ENCODE measurements at regions not wholly inside any gene's neighbourhood (a gene's known extent, or its start where the extent isn't known, plus 50 kb on each side); places are given as distances from the start of the nearest gene placed in this dataset.

- TF ChIP-seq ISL1 (CRISPR knock-in tag; IDR thresholded peaks at IDR 0.05) (no peak), GLIS3 (CRISPR knock-in tag; IDR thresholded peaks at IDR 0.05) (no peak), PPARA (CRISPR knock-in tag; IDR thresholded peaks at IDR 0.05; ENCODE audit: borderline replicate concordance) (no peak), TOX (CRISPR knock-in tag; IDR thresholded peaks at IDR 0.05; ENCODE audit: borderline replicate concordance) (no peak), CSRNP3 (CRISPR knock-in tag; IDR thresholded peaks at IDR 0.05) (no peak), ZNF70 (CRISPR knock-in tag; IDR thresholded peaks at IDR 0.05) (no peak), ZFP30 (CRISPR knock-in tag; IDR thresholded peaks at IDR 0.05) (no peak), TSHZ2 (CRISPR knock-in tag; IDR thresholded peaks at IDR 0.05) (no peak)
- TF ChIP-seq, protein P1, sequence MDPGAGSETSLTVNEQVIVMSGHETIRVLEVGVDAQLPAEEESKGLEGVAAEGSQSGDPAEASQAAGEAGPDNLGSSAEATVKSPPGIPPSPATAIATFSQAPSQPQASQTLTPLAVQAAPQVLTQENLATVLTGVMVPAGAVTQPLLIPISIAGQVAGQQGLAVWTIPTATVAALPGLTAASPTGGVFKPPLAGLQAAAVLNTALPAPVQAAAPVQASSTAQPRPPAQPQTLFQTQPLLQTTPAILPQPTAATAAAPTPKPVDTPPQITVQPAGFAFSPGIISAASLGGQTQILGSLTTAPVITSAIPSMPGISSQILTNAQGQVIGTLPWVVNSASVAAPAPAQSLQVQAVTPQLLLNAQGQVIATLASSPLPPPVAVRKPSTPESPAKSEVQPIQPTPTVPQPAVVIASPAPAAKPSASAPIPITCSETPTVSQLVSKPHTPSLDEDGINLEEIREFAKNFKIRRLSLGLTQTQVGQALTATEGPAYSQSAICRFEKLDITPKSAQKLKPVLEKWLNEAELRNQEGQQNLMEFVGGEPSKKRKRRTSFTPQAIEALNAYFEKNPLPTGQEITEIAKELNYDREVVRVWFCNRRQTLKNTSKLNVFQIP (CRISPR knock-in tag; IDR thresholded peaks at IDR 0.05; ENCODE audit: borderline replicate concordance, low read depth) = no peak
- no peak for ATAC-seq
Observed at GRCh38 chr2:133943108-133943507, 310.8 kb upstream of the MGAT5 start.

GRCh38 chr2:133945089-133945488, 308.8 kb upstream of the MGAT5 start:
- TF ChIP-seq, protein P2, sequence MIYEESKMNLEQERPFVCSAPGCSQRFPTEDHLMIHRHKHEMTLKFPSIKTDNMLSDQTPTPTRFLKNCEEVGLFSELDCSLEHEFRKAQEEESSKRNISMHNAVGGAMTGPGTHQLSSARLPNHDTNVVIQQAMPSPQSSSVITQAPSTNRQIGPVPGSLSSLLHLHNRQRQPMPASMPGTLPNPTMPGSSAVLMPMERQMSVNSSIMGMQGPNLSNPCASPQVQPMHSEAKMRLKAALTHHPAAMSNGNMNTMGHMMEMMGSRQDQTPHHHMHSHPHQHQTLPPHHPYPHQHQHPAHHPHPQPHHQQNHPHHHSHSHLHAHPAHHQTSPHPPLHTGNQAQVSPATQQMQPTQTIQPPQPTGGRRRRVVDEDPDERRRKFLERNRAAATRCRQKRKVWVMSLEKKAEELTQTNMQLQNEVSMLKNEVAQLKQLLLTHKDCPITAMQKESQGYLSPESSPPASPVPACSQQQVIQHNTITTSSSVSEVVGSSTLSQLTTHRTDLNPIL (CRISPR knock-in tag; IDR thresholded peaks at IDR 0.05; ENCODE audit: low read depth) = no peak
- TF ChIP-seq, protein P3, sequence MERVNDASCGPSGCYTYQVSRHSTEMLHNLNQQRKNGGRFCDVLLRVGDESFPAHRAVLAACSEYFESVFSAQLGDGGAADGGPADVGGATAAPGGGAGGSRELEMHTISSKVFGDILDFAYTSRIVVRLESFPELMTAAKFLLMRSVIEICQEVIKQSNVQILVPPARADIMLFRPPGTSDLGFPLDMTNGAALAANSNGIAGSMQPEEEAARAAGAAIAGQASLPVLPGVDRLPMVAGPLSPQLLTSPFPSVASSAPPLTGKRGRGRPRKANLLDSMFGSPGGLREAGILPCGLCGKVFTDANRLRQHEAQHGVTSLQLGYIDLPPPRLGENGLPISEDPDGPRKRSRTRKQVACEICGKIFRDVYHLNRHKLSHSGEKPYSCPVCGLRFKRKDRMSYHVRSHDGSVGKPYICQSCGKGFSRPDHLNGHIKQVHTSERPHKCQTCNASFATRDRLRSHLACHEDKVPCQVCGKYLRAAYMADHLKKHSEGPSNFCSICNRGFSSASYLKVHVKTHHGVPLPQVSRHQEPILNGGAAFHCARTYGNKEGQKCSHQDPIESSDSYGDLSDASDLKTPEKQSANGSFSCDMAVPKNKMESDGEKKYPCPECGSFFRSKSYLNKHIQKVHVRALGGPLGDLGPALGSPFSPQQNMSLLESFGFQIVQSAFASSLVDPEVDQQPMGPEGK (CRISPR knock-in tag; IDR thresholded peaks at IDR 0.05; ENCODE audit: borderline replicate concordance) = no peak
- TF ChIP-seq SNAI2 (CRISPR knock-in tag; IDR thresholded peaks at IDR 0.05) = no peak
- ATAC-seq = no peak

DNA sequence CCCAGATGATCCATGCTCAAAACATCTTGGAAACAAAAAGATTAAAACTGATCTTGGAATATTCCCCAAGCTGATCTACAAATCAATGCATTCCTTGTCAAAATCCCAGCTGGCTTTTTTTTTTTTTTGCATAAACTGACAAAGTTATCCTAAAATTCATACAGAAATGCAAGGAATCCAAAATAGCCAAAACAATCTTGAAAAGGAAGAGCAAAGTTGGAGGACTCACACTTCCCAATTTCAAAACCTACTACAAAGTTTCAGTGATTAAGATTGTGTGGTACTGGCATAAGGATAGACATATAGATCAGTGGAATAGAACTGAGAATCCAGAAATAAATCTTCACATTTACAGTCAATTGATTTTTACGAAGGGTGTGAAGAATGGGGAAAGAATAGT, 306.8 kb upstream of the MGAT5 start:
- no peak for TF ChIP-seq SNAI2 (CRISPR knock-in tag; IDR thresholded peaks at IDR 0.05)
- no peak for TF ChIP-seq GLIS3 (CRISPR knock-in tag; IDR thresholded peaks at IDR 0.05)
- TF ChIP-seq ISL1 (CRISPR knock-in tag; IDR thresholded peaks at IDR 0.05) = no peak
- ATAC-seq = no peak

DNA sequence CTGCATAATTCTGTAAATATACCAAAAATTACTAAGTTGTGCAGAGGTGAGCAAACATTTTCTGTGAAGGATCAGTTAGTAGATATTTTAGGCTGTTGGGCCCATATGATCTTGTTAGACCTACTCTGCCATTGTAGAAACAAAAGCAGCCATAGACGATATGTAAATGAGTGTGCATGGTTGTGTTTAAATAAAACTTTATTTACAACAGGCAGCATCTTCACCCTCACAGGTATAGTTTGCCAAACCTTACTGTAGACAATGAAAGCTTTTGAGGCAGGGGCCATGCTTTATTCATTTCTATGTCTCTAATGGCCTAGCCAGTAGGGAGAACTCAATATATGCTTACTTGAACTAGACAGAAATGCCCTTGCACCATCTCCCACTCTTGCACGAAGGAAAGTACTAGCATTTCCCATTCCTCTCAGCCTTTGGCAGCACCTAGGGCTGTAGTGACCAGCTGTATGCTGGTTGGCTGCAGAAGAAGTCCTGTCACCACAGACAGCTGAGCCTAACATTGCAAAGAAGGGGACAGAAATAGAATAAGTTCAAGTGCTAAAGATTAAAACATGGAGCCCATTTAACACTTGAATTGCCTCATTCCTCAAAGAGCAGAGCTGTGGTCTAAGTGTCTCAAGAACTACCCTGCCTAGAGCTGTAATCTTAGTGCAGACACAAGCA, 305.1 kb upstream of the MGAT5 start:
- ATAC-seq = no peak
- no peak for TF ChIP-seq ZFP3 (CRISPR knock-in tag; IDR thresholded peaks at IDR 0.05)
- no peak for TF ChIP-seq ZC3H10 (CRISPR knock-in tag; IDR thresholded peaks at IDR 0.05)
- no peak for TF ChIP-seq GLIS3 (CRISPR knock-in tag; IDR thresholded peaks at IDR 0.05)
- TF ChIP-seq, protein P1 (CRISPR knock-in tag; IDR thresholded peaks at IDR 0.05; ENCODE audit: borderline replicate concordance, low read depth) = no peak
- TF ChIP-seq OSR1 (CRISPR knock-in tag; IDR thresholded peaks at IDR 0.05) = no peak

All from SK-N-SH treated with all-trans-retinoic acid at 6 μM for 48 hours (cell line).